DMS53 (cell line): ENCODE measurements at regions not wholly inside any gene's neighbourhood (a gene's known extent, or its start where the extent isn't known, plus 50 kb on each side); places are given as distances from the start of the nearest gene placed in this dataset.
A peak's percentile ranks its signal among the peaks of the same experiment; 100 is the strongest.

ENCODE experiments used
- DNase-seq: peaks from one replicate; lab custom pipeline; 2025; lab: John Stamatoyannopoulos, UW

GRCh38 chr13:50574731-50575130, 268.8 kb downstream of the DLEU7 start:
- DNase-seq: no peak

- peak; percentile 15 for DNase-seq
These were observed 268.4 kb downstream of the DLEU7 start for GRCh38 chr13:50575138-50575537.

GRCh38 chr13:50576156-50576555, 267.3 kb downstream of the DLEU7 start:
- DNase-seq: peak; percentile 79

GRCh38 chr13:50577806-50578205, 265.7 kb downstream of the DLEU7 start:
- no peak for DNase-seq

GRCh38 chr13:50580684-50581305, 262.7 kb downstream of the DLEU7 start:
- DNase-seq: no peak

GRCh38 chr13:50581586-50582196, 261.8 kb downstream of the DLEU7 start:
- DNase-seq: no peak

GRCh38 chr13:50584856-50585580, 258.5 kb downstream of the DLEU7 start:
- no peak for DNase-seq

GRCh38 chr13:50585674-50586413, 257.6 kb downstream of the DLEU7 start:
- DNase-seq: no peak

GRCh38 chr13:50586414-50587083, 256.9 kb downstream of the DLEU7 start:
- no peak for DNase-seq

- DNase-seq: no peak
These were observed 256.4 kb downstream of the DLEU7 start for GRCh38 chr13:50587115-50587514.

- no peak for DNase-seq
These were observed 255.7 kb downstream of the DLEU7 start for GRCh38 chr13:50587645-50588373.

GRCh38 chr13:50588491-50589130, 254.9 kb downstream of the DLEU7 start:
- no peak for DNase-seq

GRCh38 chr13:50589139-50589538, 254.4 kb downstream of the DLEU7 start:
- DNase-seq: no peak

GRCh38 chr13:50589651-50590054, 253.8 kb downstream of the DLEU7 start:
- DNase-seq: no peak

- no peak for DNase-seq
These were observed 250.9 kb downstream of the DLEU7 start for GRCh38 chr13:50592412-50593155.

- no peak for DNase-seq
These were observed 250.3 kb downstream of the DLEU7 start for GRCh38 chr13:50593207-50593606.

- no peak for DNase-seq
These were observed 249.0 kb downstream of the DLEU7 start for GRCh38 chr13:50594276-50595051.

- no peak for DNase-seq
These were observed 248.3 kb downstream of the DLEU7 start for GRCh38 chr13:50595196-50595595.

- DNase-seq: no peak
These were observed 247.3 kb downstream of the DLEU7 start for GRCh38 chr13:50596156-50596555.
